OCI-LY7 (cell line): ENCODE measurements at regions not wholly inside any gene's neighbourhood (a gene's known extent, or its start where the extent isn't known, plus 50 kb on each side); places are given as distances from the start of the nearest gene placed in this dataset.

Experiments
- CTCF ChIP-seq: fragments of 200-600 bp; sonication (generic); conservative IDR thresholded peaks from 2 replicates; pipeline ENCODE4 v1.5.1; 2014; ENCODE audit warnings: mild to moderate bottlenecking, antibody characterized with exemption, low read length, moderate library complexity, mixed read lengths
- EZH2phosphoT487 ChIP-seq: fragments of 200-600 bp; sonication (generic); IDR thresholded peaks from 2 replicates; pipeline ENCODE4 v1.6.1; 2018; ENCODE audit warnings: low read depth, borderline replicate concordance, mild to moderate bottlenecking, mixed run types, antibody characterized with exemption, low read length, moderate library complexity, mixed read lengths

GRCh38 chr6:11663519-11663918 lies 115.1 kb downstream of the ADTRP start:
- TF ChIP-seq CTCF (no peak), EZH2phosphoT487 (no peak)
